ENCODE measurements at regions not wholly inside any gene's neighbourhood (a gene's known extent, or its start where the extent isn't known, plus 50 kb on each side); places are given as distances from the start of the nearest gene placed in this dataset.

- SMC1A ChIA-PET (ENCODE audit: uncharacterized antibody, unreplicated experiment) = no interaction called here
- H2AFZ ChIP-seq (ENCODE audit: control insufficient read depth, low read depth, low read length) = no peak overlapping the region
- POLR2A ChIA-PET = no interaction called here
- FAIRE-seq (no peak), DNase-seq (ENCODE audit: low read depth, low spot score) (no peak), ATAC-seq (no peak)
- no peak overlapping the region for H3K4me3 ChIP-seq
- H3K9ac ChIP-seq (ENCODE audit: control insufficient read depth, insufficient read depth, low read length) = no peak overlapping the region
- H3K79me2 ChIP-seq (ENCODE audit: control insufficient read depth, insufficient read depth, low read length) = no peaks in the 10 kb centered on the region
- H4K20me1 ChIP-seq (ENCODE audit: control insufficient read depth, insufficient read depth) = no peaks in the 10 kb centered on the region
- RAD21 ChIA-PET (ENCODE audit: unreplicated experiment) = no interaction called here
- no peak overlapping the region for H3K27ac ChIP-seq (ENCODE audit: control insufficient read depth, insufficient read depth)
- CTCF ChIA-PET = no interaction called here
- H3K9me3 ChIP-seq (replicated peaks; ENCODE audit: control insufficient read depth, insufficient read depth, low read length) = no peaks in the 10 kb centered on the region
- H3K4me1 ChIP-seq (ENCODE audit: control insufficient read depth, insufficient read depth, low read length) = no peaks in the 10 kb centered on the region
- H3K36me3 ChIP-seq (ENCODE audit: control insufficient read depth in 2 of 2, insufficient read depth in 2 of 2, low read length in 1 of 2) = no peaks in the 10 kb centered on the region
- 31% methylated on average over 4 of the region's 4 CpGs for WGBS (ENCODE audit: insufficient coverage, insufficient replicate concordance, low lambda C conversion rate, missing lambda C conversion rate)
- no peak overlapping the region for H3K4me2 ChIP-seq (ENCODE audit: control insufficient read depth, insufficient read depth)
- no TSS peak for BruUV-seq (replicated peaks)
- in situ Hi-C loops (cut with MboI) = no loop called here
- intact Hi-C loops (cut with micrococcal nuclease; ENCODE audit: unreplicated experiment) = no loop called here
- H3K27me3 ChIP-seq (replicated peaks in 1 of 2; ENCODE audit: control insufficient read depth in 2 of 2, insufficient read depth in 2 of 2, low read length in 1 of 2) = no peaks in the 10 kb centered on the region
- TF ChIP-seq GATAD2B (conservative IDR thresholded peaks at IDR 0.05; ENCODE audit: low read depth) (no peak), NR2F1 (conservative IDR thresholded peaks at IDR 0.05) (no peak), ZNF24 (IDR thresholded peaks at IDR 0.05) (no peak), KLF5 (IDR thresholded peaks at IDR 0.05; ENCODE audit: partially characterized antibody) (no peak), ZNF217 (IDR thresholded peaks at IDR 0.05) (no peak), NRF1 (conservative IDR thresholded peaks at IDR 0.05; ENCODE audit: low read depth, low read length) (no peak), SMARCA5 (IDR thresholded peaks at IDR 0.05) (no peak), ESRRA (IDR thresholded peaks at IDR 0.05; ENCODE audit: low read length) (no peak), NFXL1 (IDR thresholded peaks at IDR 0.05; ENCODE audit: borderline replicate concordance) (no peak), FOS (IDR thresholded peaks at IDR 0.05; ENCODE audit: borderline replicate concordance, extremely low read depth, insufficient read length) (no peak), PAX8 (IDR thresholded peaks at IDR 0.05) (no peak), ZBTB4 (CRISPR knock-in tag; IDR thresholded peaks at IDR 0.05) (no peak), RAD51 (IDR thresholded peaks at IDR 0.05) (no peak), ETV6 (conservative IDR thresholded peaks at IDR 0.05 in 1 of 2, IDR thresholded peaks at IDR 0.05 in 1 of 2; ENCODE audit: borderline replicate concordance in 1 of 2, low read depth in 1 of 2) (no peak), ELK1 (IDR thresholded peaks at IDR 0.05; ENCODE audit: low read depth, low read length) (no peak)
- TF ChIP-seq, protein P1, sequence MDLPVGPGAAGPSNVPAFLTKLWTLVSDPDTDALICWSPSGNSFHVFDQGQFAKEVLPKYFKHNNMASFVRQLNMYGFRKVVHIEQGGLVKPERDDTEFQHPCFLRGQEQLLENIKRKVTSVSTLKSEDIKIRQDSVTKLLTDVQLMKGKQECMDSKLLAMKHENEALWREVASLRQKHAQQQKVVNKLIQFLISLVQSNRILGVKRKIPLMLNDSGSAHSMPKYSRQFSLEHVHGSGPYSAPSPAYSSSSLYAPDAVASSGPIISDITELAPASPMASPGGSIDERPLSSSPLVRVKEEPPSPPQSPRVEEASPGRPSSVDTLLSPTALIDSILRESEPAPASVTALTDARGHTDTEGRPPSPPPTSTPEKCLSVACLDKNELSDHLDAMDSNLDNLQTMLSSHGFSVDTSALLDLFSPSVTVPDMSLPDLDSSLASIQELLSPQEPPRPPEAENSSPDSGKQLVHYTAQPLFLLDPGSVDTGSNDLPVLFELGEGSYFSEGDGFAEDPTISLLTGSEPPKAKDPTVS (IDR thresholded peaks at IDR 0.05; ENCODE audit: low read depth, low read length) = no peak
- TF ChIP-seq, protein P2, sequence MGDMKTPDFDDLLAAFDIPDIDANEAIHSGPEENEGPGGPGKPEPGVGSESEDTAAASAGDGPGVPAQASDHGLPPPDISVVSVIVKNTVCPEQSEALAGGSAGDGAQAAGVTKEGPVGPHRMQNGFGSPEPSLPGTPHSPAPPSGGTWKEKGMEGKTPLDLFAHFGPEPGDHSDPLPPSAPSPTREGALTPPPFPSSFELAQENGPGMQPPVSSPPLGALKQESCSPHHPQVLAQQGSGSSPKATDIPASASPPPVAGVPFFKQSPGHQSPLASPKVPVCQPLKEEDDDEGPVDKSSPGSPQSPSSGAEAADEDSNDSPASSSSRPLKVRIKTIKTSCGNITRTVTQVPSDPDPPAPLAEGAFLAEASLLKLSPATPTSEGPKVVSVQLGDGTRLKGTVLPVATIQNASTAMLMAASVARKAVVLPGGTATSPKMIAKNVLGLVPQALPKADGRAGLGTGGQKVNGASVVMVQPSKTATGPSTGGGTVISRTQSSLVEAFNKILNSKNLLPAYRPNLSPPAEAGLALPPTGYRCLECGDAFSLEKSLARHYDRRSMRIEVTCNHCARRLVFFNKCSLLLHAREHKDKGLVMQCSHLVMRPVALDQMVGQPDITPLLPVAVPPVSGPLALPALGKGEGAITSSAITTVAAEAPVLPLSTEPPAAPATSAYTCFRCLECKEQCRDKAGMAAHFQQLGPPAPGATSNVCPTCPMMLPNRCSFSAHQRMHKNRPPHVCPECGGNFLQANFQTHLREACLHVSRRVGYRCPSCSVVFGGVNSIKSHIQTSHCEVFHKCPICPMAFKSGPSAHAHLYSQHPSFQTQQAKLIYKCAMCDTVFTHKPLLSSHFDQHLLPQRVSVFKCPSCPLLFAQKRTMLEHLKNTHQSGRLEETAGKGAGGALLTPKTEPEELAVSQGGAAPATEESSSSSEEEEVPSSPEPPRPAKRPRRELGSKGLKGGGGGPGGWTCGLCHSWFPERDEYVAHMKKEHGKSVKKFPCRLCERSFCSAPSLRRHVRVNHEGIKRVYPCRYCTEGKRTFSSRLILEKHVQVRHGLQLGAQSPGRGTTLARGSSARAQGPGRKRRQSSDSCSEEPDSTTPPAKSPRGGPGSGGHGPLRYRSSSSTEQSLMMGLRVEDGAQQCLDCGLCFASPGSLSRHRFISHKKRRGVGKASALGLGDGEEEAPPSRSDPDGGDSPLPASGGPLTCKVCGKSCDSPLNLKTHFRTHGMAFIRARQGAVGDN (IDR thresholded peaks at IDR 0.05) = no peak
Observed at GRCh38 chr1:195158091-195158490, 1450.1 kb downstream of the KCNT2 start.
